ENCODE measurements at regions not wholly inside any gene's neighbourhood (a gene's known extent, or its start where the extent isn't known, plus 50 kb on each side); places are given as distances from the start of the nearest gene placed in this dataset.
A peak's percentile ranks its signal among the peaks of the same experiment; 100 is the strongest.

- H3K27me3 ChIP-seq: no peaks in the 10 kb centered on the region
- TF ChIP-seq, protein P1, sequence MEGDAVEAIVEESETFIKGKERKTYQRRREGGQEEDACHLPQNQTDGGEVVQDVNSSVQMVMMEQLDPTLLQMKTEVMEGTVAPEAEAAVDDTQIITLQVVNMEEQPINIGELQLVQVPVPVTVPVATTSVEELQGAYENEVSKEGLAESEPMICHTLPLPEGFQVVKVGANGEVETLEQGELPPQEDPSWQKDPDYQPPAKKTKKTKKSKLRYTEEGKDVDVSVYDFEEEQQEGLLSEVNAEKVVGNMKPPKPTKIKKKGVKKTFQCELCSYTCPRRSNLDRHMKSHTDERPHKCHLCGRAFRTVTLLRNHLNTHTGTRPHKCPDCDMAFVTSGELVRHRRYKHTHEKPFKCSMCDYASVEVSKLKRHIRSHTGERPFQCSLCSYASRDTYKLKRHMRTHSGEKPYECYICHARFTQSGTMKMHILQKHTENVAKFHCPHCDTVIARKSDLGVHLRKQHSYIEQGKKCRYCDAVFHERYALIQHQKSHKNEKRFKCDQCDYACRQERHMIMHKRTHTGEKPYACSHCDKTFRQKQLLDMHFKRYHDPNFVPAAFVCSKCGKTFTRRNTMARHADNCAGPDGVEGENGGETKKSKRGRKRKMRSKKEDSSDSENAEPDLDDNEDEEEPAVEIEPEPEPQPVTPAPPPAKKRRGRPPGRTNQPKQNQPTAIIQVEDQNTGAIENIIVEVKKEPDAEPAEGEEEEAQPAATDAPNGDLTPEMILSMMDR (IDR thresholded peaks at IDR 0.05; ENCODE audit: low read depth, low read length): no peak
- no peak overlapping the region for H3K27ac ChIP-seq
- no peaks in the 10 kb centered on the region for H3K9me3 ChIP-seq (ENCODE audit: low read depth)
- no peak for DNase-seq (ENCODE audit: low read depth in 1 of 2, low spot score in 1 of 2)
- no peaks in the 10 kb centered on the region for H3K4me1 ChIP-seq (ENCODE audit: low read depth)
- no peaks in the 10 kb centered on the region for H3K36me3 ChIP-seq
- H3K4me3 ChIP-seq: no peak overlapping the region
These were observed 286.6 kb downstream of the PCDH20 start for GRCh38 chr13:61128850-61129645.

- H3K9me3 ChIP-seq (ENCODE audit: low read depth): no peaks in the 10 kb centered on the region
- H3K27ac ChIP-seq: no peak overlapping the region
- H3K27me3 ChIP-seq: no peaks in the 10 kb centered on the region
- H3K4me3 ChIP-seq: no peak overlapping the region
- no peaks in the 10 kb centered on the region for H3K36me3 ChIP-seq
- DNase-seq (ENCODE audit: low read depth in 1 of 2, low spot score in 1 of 2): peak in 1 of 2 donors; percentile 2
- TF ChIP-seq, protein P1 (IDR thresholded peaks at IDR 0.05; ENCODE audit: low read depth, low read length): no peak
- H3K4me1 ChIP-seq (ENCODE audit: low read depth): no peaks in the 10 kb centered on the region
These were observed 291.9 kb downstream of the PCDH20 start for GRCh38 chr13:61123538-61124289.

DNA sequence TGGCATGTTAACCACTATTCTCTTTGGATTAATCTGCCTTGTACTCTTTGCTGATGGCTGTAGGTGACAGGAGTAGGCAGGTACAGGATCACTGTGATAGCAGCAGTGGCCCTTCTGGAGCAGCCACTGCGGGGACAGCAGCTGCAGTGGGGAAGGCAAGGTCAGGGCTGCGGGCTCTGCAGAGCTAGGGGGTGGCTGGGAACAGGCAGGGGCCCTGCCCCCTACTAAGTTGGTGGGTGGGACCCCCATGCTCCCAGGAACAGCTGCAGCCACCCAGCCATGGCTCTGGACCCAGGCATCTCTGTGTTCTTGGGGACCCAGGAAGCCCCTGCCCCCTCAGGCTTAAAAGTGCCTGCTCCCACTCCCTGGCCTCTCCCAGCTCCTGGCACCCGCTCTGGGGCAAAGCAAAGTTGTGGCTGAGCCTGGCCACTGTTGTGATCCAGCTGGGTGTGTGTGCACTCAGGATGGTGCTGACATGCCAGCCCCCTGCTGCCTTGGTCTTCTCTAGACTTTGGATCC is 302.4 kb downstream of the PCDH20 start:
- no peak overlapping the region for H3K27ac ChIP-seq
- no peaks in the 10 kb centered on the region for H3K27me3 ChIP-seq
- TF ChIP-seq, protein P1 (IDR thresholded peaks at IDR 0.05; ENCODE audit: low read depth, low read length): no peak
- DNase-seq (ENCODE audit: low read depth in 1 of 2, low spot score in 1 of 2): no peak
- H3K4me3 ChIP-seq: no peak overlapping the region
- no peaks in the 10 kb centered on the region for H3K9me3 ChIP-seq (ENCODE audit: low read depth)
- no peaks in the 10 kb centered on the region for H3K36me3 ChIP-seq
- no peaks in the 10 kb centered on the region for H3K4me1 ChIP-seq (ENCODE audit: low read depth)

DNA sequence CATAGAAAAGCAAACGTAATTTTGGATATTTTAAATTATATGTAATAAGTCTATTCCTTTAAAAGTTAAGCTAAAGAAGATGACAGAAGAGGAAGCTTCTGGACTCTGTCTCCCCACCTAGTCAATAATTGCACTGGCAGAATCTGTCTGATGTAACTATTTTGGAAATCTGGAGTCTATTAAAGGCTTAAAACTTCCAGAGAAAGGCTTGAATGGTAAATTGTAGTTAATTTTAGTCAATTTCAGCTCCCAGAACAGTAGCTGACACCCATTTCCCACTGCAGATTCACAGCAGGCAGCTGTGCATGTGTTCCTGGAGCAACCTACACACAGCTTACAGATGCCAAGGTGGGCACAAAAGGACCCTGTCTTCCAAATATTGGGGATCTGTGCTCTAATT is 304.1 kb downstream of the PCDH20 start:
- Histone ChIP-seq H3K4me3 (no peak overlapping the region), H3K27me3 (no peaks in the 10 kb centered on the region), H3K36me3 (no peaks in the 10 kb centered on the region), H3K9me3 (ENCODE audit: low read depth) (no peaks in the 10 kb centered on the region), H3K27ac (no peak overlapping the region), H3K4me1 (ENCODE audit: low read depth) (no peaks in the 10 kb centered on the region)
- DNase-seq (ENCODE audit: low read depth in 1 of 2, low spot score in 1 of 2): no peak
- TF ChIP-seq, protein P1 (IDR thresholded peaks at IDR 0.05; ENCODE audit: low read depth, low read length): no peak

GRCh38 chr13:61110732-61111131 is 304.9 kb downstream of the PCDH20 start:
- TF ChIP-seq, protein P1 (IDR thresholded peaks at IDR 0.05; ENCODE audit: low read depth, low read length): no peak
- Histone ChIP-seq H3K27me3 (no peaks in the 10 kb centered on the region), H3K36me3 (no peaks in the 10 kb centered on the region), H3K4me1 (ENCODE audit: low read depth) (no peaks in the 10 kb centered on the region), H3K27ac (no peak overlapping the region), H3K4me3 (no peak overlapping the region), H3K9me3 (ENCODE audit: low read depth) (no peaks in the 10 kb centered on the region)
- no peak for DNase-seq (ENCODE audit: low read depth in 1 of 2, low spot score in 1 of 2)

Data from cardiac muscle cell (in vitro differentiated cells and primary cell).